ENCODE measurements at regions not wholly inside any gene's neighbourhood (a gene's known extent, or its start where the extent isn't known, plus 50 kb on each side); places are given as distances from the start of the nearest gene placed in this dataset.
A peak's percentile ranks its signal among the peaks of the same experiment; 100 is the strongest.

DNA sequence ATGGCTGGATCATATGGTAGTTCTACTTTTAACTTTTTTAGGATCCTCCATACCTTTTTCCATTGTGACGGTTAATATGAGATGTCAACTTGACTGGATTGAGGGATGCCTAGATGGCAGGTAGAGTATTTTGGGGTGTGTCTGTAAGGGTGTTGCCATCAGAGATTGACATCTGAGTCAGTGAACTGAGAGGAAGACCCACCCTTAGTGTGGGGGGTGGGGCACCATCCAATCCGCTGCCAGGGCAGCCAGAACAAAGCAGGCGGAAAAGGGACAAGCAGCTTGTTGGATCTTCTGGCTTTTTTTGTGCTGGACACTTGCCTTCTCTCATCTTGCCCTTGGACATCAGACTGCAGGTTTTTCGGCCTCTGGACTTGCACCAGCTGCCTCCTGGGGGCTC lies 168.5 kb upstream of the CXCL13 start:
- TF ChIP-seq, protein P1, sequence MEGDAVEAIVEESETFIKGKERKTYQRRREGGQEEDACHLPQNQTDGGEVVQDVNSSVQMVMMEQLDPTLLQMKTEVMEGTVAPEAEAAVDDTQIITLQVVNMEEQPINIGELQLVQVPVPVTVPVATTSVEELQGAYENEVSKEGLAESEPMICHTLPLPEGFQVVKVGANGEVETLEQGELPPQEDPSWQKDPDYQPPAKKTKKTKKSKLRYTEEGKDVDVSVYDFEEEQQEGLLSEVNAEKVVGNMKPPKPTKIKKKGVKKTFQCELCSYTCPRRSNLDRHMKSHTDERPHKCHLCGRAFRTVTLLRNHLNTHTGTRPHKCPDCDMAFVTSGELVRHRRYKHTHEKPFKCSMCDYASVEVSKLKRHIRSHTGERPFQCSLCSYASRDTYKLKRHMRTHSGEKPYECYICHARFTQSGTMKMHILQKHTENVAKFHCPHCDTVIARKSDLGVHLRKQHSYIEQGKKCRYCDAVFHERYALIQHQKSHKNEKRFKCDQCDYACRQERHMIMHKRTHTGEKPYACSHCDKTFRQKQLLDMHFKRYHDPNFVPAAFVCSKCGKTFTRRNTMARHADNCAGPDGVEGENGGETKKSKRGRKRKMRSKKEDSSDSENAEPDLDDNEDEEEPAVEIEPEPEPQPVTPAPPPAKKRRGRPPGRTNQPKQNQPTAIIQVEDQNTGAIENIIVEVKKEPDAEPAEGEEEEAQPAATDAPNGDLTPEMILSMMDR (IDR thresholded peaks at IDR 0.05; ENCODE audit: insufficient read depth, low read length, severe bottlenecking) = no peak
- Histone ChIP-seq H3K36me3 (ENCODE audit: control insufficient read depth, insufficient read depth, low read length) (no peaks in the 10 kb centered on the region), H3K27me3 (ENCODE audit: control insufficient read depth, insufficient read depth, low read length) (no peaks in the 10 kb centered on the region), H3K4me3 (ENCODE audit: low read depth, low read length) (no peak overlapping the region)
- DNase-seq (ENCODE audit: low read depth) = no peak
- no peak for FAIRE-seq

DNA sequence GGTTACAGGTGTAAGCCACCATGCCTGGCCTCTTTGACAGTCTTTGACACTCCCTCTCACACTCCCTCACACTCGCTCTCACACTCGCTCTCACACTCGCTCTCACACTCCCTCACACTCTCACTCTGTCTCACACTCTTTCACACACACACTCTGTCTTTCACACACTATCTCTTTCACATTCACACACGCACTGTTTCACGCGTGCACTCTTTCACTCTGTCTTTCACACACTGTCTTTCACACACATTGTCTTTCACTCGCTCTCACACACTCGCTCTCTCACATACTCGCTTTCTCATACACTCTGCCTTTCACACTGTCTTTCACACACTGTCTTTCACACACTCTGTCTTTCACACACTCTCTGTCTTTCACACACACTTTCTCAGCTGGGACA lies 167.1 kb upstream of the CXCL13 start:
- Histone ChIP-seq H3K4me3 (ENCODE audit: low read depth, low read length) (no peak overlapping the region), H3K36me3 (ENCODE audit: control insufficient read depth, insufficient read depth, low read length) (no peaks in the 10 kb centered on the region), H3K27me3 (ENCODE audit: control insufficient read depth, insufficient read depth, low read length) (peaks cover 2% of the 10 kb centered on the region)
- FAIRE-seq = peak; percentile 77
- TF ChIP-seq, protein P1 (IDR thresholded peaks at IDR 0.05; ENCODE audit: insufficient read depth, low read length, severe bottlenecking) = no peak
- no peak for DNase-seq (ENCODE audit: low read depth)

DNA sequence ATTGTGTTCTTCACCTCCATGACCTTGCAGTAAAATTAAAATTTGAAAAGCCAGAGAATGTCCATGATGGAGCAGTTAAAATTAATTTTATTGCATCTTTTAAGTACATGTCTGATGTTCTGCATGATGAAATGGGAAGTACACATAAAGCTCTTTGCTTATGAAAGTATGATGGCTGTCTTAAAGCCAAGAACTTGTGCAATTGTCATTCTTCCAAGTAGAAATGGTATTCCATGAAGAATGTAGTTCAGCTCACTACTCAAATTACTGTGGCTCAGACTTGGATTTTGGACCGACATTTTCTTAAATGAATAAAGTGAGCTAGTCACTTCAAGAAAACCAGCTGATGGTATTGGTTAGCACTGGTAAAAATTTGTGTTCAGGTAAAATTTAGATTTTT lies 161.7 kb upstream of the CXCL13 start:
- TF ChIP-seq, protein P1 (IDR thresholded peaks at IDR 0.05; ENCODE audit: insufficient read depth, low read length, severe bottlenecking) = no peak
- no peak overlapping the region for H3K4me3 ChIP-seq (ENCODE audit: low read depth, low read length)
- no peak for DNase-seq (ENCODE audit: low read depth)
- H3K36me3 ChIP-seq (ENCODE audit: control insufficient read depth, insufficient read depth, low read length) = no peaks in the 10 kb centered on the region
- no peak for FAIRE-seq
- H3K27me3 ChIP-seq (ENCODE audit: control insufficient read depth, insufficient read depth, low read length) = peaks cover 2% of the 10 kb centered on the region

DNA sequence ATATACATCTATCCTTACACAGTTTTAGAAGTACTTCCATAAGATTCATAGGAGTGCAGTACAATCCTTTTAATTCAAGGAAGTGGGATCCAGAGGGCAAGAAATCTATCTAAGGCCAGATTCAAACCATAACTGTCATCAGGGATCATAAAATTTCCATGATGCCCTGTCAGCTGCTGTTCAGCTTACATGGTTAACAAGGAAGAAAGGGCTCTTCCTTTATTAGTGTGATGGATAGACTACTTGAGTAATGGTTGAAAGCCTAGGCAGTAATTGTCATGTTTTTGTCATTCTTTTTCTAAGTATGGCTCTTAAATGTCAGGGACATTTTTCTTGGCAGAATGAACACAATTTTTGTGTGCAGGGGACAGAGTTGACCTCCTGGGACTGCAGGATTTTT lies 159.8 kb upstream of the CXCL13 start:
- Histone ChIP-seq H3K36me3 (ENCODE audit: control insufficient read depth, insufficient read depth, low read length) (no peaks in the 10 kb centered on the region), H3K27me3 (ENCODE audit: control insufficient read depth, insufficient read depth, low read length) (peaks cover 2% of the 10 kb centered on the region), H3K4me3 (ENCODE audit: low read depth, low read length) (no peak overlapping the region)
- FAIRE-seq = no peak
- TF ChIP-seq, protein P1 (IDR thresholded peaks at IDR 0.05; ENCODE audit: insufficient read depth, low read length, severe bottlenecking) = no peak
- DNase-seq (ENCODE audit: low read depth) = no peak

DNA sequence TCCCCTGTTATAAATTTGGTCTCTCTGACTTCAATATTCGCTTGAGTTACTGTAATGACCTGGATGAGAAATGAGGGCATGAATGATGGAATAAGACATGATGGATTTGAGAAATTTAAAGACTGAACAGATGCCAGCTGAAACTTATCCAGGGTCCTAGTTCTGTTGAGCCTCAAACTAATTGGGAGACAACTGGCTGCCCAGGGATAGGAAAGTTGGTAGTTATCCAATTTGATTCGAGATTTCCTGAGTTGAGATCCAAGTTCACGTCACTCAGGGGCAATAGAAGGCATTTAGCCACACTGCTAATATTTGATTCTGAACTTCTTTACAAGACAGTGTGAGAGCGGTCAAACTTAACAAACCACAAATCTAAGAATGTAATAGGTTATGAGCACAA lies 159.0 kb upstream of the CXCL13 start:
- DNase-seq (ENCODE audit: low read depth) (no peak), FAIRE-seq (no peak)
- H3K36me3 ChIP-seq (ENCODE audit: control insufficient read depth, insufficient read depth, low read length) = no peaks in the 10 kb centered on the region
- peaks cover 2% of the 10 kb centered on the region for H3K27me3 ChIP-seq (ENCODE audit: control insufficient read depth, insufficient read depth, low read length)
- no peak overlapping the region for H3K4me3 ChIP-seq (ENCODE audit: low read depth, low read length)
- TF ChIP-seq, protein P1 (IDR thresholded peaks at IDR 0.05; ENCODE audit: insufficient read depth, low read length, severe bottlenecking) = no peak

DNA sequence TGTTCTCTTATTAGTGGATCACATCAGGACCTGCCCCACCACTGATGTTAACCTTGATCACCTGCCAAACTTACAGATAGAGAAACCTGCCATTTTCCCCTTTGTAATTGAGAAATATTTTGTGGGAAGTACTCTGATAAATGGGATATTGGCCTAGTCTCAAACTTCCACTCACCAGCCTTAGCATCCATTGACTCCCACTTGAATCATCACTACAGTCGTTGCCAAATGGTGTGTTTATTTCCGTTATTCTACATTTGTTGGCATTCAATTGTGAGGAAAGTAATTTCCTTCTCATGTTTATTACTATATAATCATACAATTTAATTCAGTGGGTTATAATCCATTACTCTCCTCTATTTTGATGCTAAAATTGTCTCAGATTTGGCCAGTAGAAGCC lies 156.4 kb upstream of the CXCL13 start:
- TF ChIP-seq, protein P1 (IDR thresholded peaks at IDR 0.05; ENCODE audit: insufficient read depth, low read length, severe bottlenecking) = no peak
- H3K27me3 ChIP-seq (ENCODE audit: control insufficient read depth, insufficient read depth, low read length) = no peaks in the 10 kb centered on the region
- no peaks in the 10 kb centered on the region for H3K36me3 ChIP-seq (ENCODE audit: control insufficient read depth, insufficient read depth, low read length)
- FAIRE-seq (no peak), DNase-seq (ENCODE audit: low read depth) (no peak)
- H3K4me3 ChIP-seq (ENCODE audit: low read depth, low read length) = no peak overlapping the region
